IMR-90 (cell line): ENCODE measurements at regions not wholly inside any gene's neighbourhood (a gene's known extent, or its start where the extent isn't known, plus 50 kb on each side); places are given as distances from the start of the nearest gene placed in this dataset.

ENCODE experiments used
- ATAC-seq: fragments of 200-7000 bp; cut with Tn5 transposase; 2 replicates; pipeline ENCODE4 v1.9.1; 2020; ENCODE audit warnings: low read depth, mild to moderate bottlenecking, moderate library complexity
- BruUV-seq: library from RNA; stranded (reverse); fragments of 400-500 nt; replicated peaks from 2 replicates; lab custom pipeline; 2021; lab: Mats Ljungman, UMichigan
- CTCF ChIA-PET: fragments of 300-600 bp; formaldehyde crosslinking; extraction: SDS; loops from one replicate; lab custom pipeline; 2021; ENCODE audit warnings: antibody characterized with exemption; lab: Yijun Ruan, JAX
- POLR2A ChIA-PET: fragments of 300-600 bp; sonication (Branson Sonifier 250); formaldehyde crosslinking; loops from one replicate; lab custom pipeline; 2022; ENCODE audit warnings: antibody characterized with exemption; ENCODE audit not compliant: unreplicated experiment; lab: Charles Lee
- DNase-seq: peaks from one replicate; pipeline ENCODE4 v3.0.0; 2013
- H2AFZ ChIP-seq: replicated peaks from 2 replicates; pipeline ENCODE3; 2013; ENCODE audit warnings: low read length, mild to moderate bottlenecking; ENCODE audit not compliant: poor library complexity
- H2AK5ac ChIP-seq: 2 replicates; pipeline ENCODE4 v1.6.1; 2013; ENCODE audit warnings: low read depth, low read length, inconsistent platforms
- H2AK9ac ChIP-seq: replicated peaks from 2 replicates; pipeline ENCODE3; 2013; ENCODE audit warnings: mild to moderate bottlenecking, low read depth, low read length, moderate library complexity; ENCODE audit not compliant: poor library complexity
- H2BK120ac ChIP-seq: 2 replicates; pipeline ENCODE4 v1.6.1; 2013; ENCODE audit warnings: low read depth, low read length, inconsistent platforms
- H2BK15ac ChIP-seq: 3 replicates; pipeline ENCODE4 v1.6.1; 2013; ENCODE audit warnings: low read depth, low read length, inconsistent platforms
- H2BK20ac ChIP-seq: 2 replicates; pipeline ENCODE4 v1.6.1; 2013; ENCODE audit warnings: low read depth, mild to moderate bottlenecking, inconsistent platforms, low read length, moderate library complexity
- H2BK5ac ChIP-seq: 2 replicates; pipeline ENCODE4 v1.6.1; 2013; ENCODE audit warnings: mild to moderate bottlenecking, low read depth, low read length, inconsistent platforms; ENCODE audit not compliant: poor library complexity, severe bottlenecking
- H3K14ac ChIP-seq: replicated peaks from 2 replicates; pipeline ENCODE4 v1.6.1; 2013; ENCODE audit warnings: low read depth, low read length, inconsistent platforms
- H3K18ac ChIP-seq: 2 replicates; pipeline ENCODE4 v1.6.1; 2013; ENCODE audit warnings: low read depth, low read length, control low read depth
- H3K23ac ChIP-seq: 2 replicates; pipeline ENCODE4 v1.6.1; 2013; ENCODE audit warnings: low read depth, low read length, inconsistent platforms
- H3K27ac ChIP-seq: 2 replicates; pipeline ENCODE4 v1.5.1; 2013; ENCODE audit warnings: mild to moderate bottlenecking, control low read depth, low read length; ENCODE audit not compliant: insufficient read depth
- H3K27me3 ChIP-seq: 2 replicates; pipeline ENCODE4 v1.6.1; 2013; ENCODE audit warnings: low read length; ENCODE audit not compliant: control insufficient read depth, insufficient read depth
- H3K36me3 ChIP-seq: 2 replicates; pipeline ENCODE4 v1.6.1; 2013; ENCODE audit warnings: low read length, mixed read lengths; ENCODE audit not compliant: control insufficient read depth, insufficient read depth
- H3K4ac ChIP-seq: 2 replicates; pipeline ENCODE4 v1.6.1; 2013; ENCODE audit warnings: low read depth, low read length, inconsistent platforms
- H3K4me1 ChIP-seq: 2 replicates; pipeline ENCODE4 v1.6.1; 2013; ENCODE audit warnings: low read length, mixed read lengths; ENCODE audit not compliant: control insufficient read depth, insufficient read depth
- H3K4me2 ChIP-seq: 2 replicates; pipeline ENCODE4 v1.6.1; 2013; ENCODE audit warnings: low read depth, mild to moderate bottlenecking, control low read depth, low read length, moderate library complexity
- H3K4me3 ChIP-seq: 2 replicates; pipeline ENCODE4 v1.5.1; 2013; ENCODE audit warnings: low read depth, mild to moderate bottlenecking, control low read depth, low read length, moderate library complexity; ENCODE audit not compliant: insufficient read depth
- H3K56ac ChIP-seq: 2 replicates; pipeline ENCODE4 v1.6.1; 2013; ENCODE audit warnings: low read length, inconsistent platforms; ENCODE audit not compliant: insufficient read depth; ENCODE audit errors: extremely low read depth
- H3K79me1 ChIP-seq, 2 experiments: 2 replicates each; pipeline ENCODE4 v1.6.1; 2013; ENCODE audit warnings: low read length in 2 of 2, inconsistent platforms in 1 of 2, low read depth in 1 of 2
- H3K9ac ChIP-seq: 2 replicates; pipeline ENCODE4 v1.6.1; 2013; ENCODE audit warnings: low read depth, low read length, control low read depth
- H3K9me1 ChIP-seq: 2 replicates; pipeline ENCODE4 v1.6.1; 2013; ENCODE audit warnings: low read length, inconsistent platforms; ENCODE audit not compliant: insufficient read depth
- H3K9me3 ChIP-seq: 2 replicates; pipeline ENCODE4 v1.6.1; 2013; ENCODE audit warnings: low read length; ENCODE audit not compliant: control insufficient read depth, insufficient read depth
- H4K20me1 ChIP-seq: 2 replicates; pipeline ENCODE4 v1.6.1; 2013; ENCODE audit warnings: low read length, inconsistent platforms; ENCODE audit not compliant: insufficient read depth
- H4K5ac ChIP-seq: 2 replicates; pipeline ENCODE4 v1.6.1; 2013; ENCODE audit warnings: mild to moderate bottlenecking, low read depth, low read length, control low read depth
- H4K8ac ChIP-seq, 2 experiments: 2 replicates each; pipeline ENCODE4 v1.6.1; 2013; ENCODE audit warnings: low read depth in 2 of 2, low read length in 2 of 2, control low read depth in 1 of 2, inconsistent platforms in 1 of 2
- H4K91ac ChIP-seq: 2 replicates; pipeline ENCODE4 v1.6.1; 2013; ENCODE audit warnings: low read depth, low read length, inconsistent platforms; ENCODE audit not compliant: insufficient read depth
- BHLHE40 ChIP-seq: fragments of 150-350 bp; IDR thresholded peaks from 2 replicates; pipeline ENCODE4 v1.6.1; 2016; ENCODE audit warnings: mild to moderate bottlenecking, low read depth, low read length
- CHD1 ChIP-seq: IDR thresholded peaks from 2 replicates; pipeline ENCODE4 v1.6.1; 2012; ENCODE audit warnings: low read depth, low read length, improper control_type of control experiment
- MAFK ChIP-seq: IDR thresholded peaks from 2 replicates; pipeline ENCODE4 v1.6.1; 2012; ENCODE audit warnings: low read depth, low read length, improper control_type of control experiment
- NFE2L2 ChIP-seq: fragments of 150-350 bp; IDR thresholded peaks from 2 replicates; pipeline ENCODE4 v1.6.1; 2016; ENCODE audit warnings: low read depth, mild to moderate bottlenecking, low read length
- POLR2A ChIP-seq: IDR thresholded peaks from 2 replicates; pipeline ENCODE4 v1.6.1; 2012; ENCODE audit warnings: mild to moderate bottlenecking, low read depth, low read length
- RCOR1 ChIP-seq: IDR thresholded peaks from 2 replicates; pipeline ENCODE4 v1.6.1; 2012; ENCODE audit warnings: mild to moderate bottlenecking, low read length, improper control_type of control experiment; ENCODE audit not compliant: insufficient replicate concordance
- RFX5 ChIP-seq: IDR thresholded peaks from 2 replicates; pipeline ENCODE4 v1.8.0; 2012; ENCODE audit warnings: low read depth, mild to moderate bottlenecking, low read length, moderate library complexity
- WGBS, 2 experiments: methylation state at CpG; one replicate each; pipeline versions ENCODE4 v1.1.5 to v1.1.7; 2013; ENCODE audit warnings: missing lambda C conversion rate in 2 of 2; ENCODE audit not compliant: insufficient read length in 1 of 2; ENCODE audit errors: extremely low coverage in 2 of 2; 5-methylcytosine and 5-hydroxymethylcytosine counted together
- dilution Hi-C: fragments of 300-500 bp; cut with HindIII; formaldehyde crosslinking; loops from one replicate; pipeline ENCODE4 v1.14.3; 2018; ENCODE audit warnings: low sequenced_read_pairs; ENCODE audit not compliant: unreplicated experiment
- in situ Hi-C: fragments of 300-500 bp; cut with MboI; formaldehyde crosslinking; loops from 3 replicates; pipeline ENCODE4 v1.14.3; 2019; ENCODE audit warnings: low sequenced_read_pairs, inconsistent platforms, mixed read lengths
- intact Hi-C: fragments of 100-400 bp; cut with micrococcal nuclease; formaldehyde crosslinking; loops from 2 replicates; pipeline ENCODE4 v1.10.0; 2022
- TF ChIP-seq, protein P1 (sequence below): fragments of 150-350 bp; IDR thresholded peaks from 2 replicates; pipeline ENCODE4 v1.6.1; 2016; ENCODE audit warnings: low read depth, mild to moderate bottlenecking, low read length, moderate library complexity, borderline replicate concordance

DNA sequence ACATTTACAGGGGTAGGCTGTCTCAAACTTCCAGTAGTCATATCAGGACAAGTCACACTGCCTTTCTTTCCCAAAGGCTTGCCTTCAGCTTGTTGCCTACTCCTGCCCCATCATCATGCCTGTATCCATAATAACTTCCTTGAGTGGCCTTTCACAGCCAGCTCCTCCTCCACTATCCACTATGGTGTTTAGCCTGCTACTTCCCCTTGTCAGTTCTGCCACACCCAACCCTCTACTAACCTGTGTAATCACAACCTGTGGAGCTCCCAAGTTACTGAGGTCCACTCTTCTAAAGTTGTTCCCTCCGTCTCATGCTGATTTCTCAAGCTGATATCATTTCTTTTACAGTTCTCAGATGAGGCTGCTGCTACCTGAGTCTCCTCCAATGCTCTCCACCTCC is 159.9 kb downstream of the BMP4 start:
- intact Hi-C loops (no loop called here), dilution Hi-C loops (no loop called here), in situ Hi-C loops (no loop called here)
- no peaks in the 10 kb centered on the region; the same call in 1 of the 2 replicates for H3K27me3 ChIP-seq
- H3K9me1 ChIP-seq = no peaks in the 10 kb centered on the region
- H2AFZ ChIP-seq = no peak overlapping the region
- H3K4me2 ChIP-seq = no peak overlapping the region
- H3K79me1 ChIP-seq = no peaks in the 10 kb centered on the region
- no peak overlapping the region for H2BK20ac ChIP-seq
- no peak overlapping the region for H3K56ac ChIP-seq
- no peak overlapping the region for H3K4ac ChIP-seq
- no peak overlapping the region for H4K91ac ChIP-seq
- peaks cover 6% of the 10 kb centered on the region; the same call in 1 of the 2 replicates for H3K4me1 ChIP-seq
- no TSS peak for BruUV-seq
- no peak overlapping the region for H4K5ac ChIP-seq
- POLR2A ChIA-PET = no interaction called here
- H4K20me1 ChIP-seq = no peaks in the 10 kb centered on the region
- no peak overlapping the region for H2AK9ac ChIP-seq
- H3K9ac ChIP-seq = no peak overlapping the region
- no peak overlapping the region for H3K14ac ChIP-seq
- 78% methylated on average over 1 of the region's 1 CpG; no CpG with 5 or more reads in 1 of the 2 experiments for WGBS, 2 experiments
- DNase-seq (no peak), ATAC-seq (no peak)
- no peak overlapping the region for H2BK5ac ChIP-seq
- H4K8ac ChIP-seq = no peak overlapping the region
- TF ChIP-seq CHD1 (no peak), BHLHE40 (no peak), MAFK (no peak), POLR2A (no peak), RCOR1 (no peak), RFX5 (no peak), NFE2L2 (no peak)
- TF ChIP-seq, protein P1, sequence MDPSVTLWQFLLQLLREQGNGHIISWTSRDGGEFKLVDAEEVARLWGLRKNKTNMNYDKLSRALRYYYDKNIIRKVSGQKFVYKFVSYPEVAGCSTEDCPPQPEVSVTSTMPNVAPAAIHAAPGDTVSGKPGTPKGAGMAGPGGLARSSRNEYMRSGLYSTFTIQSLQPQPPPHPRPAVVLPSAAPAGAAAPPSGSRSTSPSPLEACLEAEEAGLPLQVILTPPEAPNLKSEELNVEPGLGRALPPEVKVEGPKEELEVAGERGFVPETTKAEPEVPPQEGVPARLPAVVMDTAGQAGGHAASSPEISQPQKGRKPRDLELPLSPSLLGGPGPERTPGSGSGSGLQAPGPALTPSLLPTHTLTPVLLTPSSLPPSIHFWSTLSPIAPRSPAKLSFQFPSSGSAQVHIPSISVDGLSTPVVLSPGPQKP = no peak
- no peak overlapping the region for H3K27ac ChIP-seq
- no peak overlapping the region for H2BK120ac ChIP-seq
- no peak overlapping the region for H2AK5ac ChIP-seq
- H3K36me3 ChIP-seq = no peaks in the 10 kb centered on the region
- H2BK15ac ChIP-seq = no peak overlapping the region
- H3K4me3 ChIP-seq = no peak overlapping the region
- CTCF ChIA-PET = interaction anchor here (0.7 kb wide), 1 partner anchor 118 kb away, joined by 5 read pairs; no protein-coding TSS in a partner anchor
- no peaks in the 10 kb centered on the region for H3K9me3 ChIP-seq
- no peak overlapping the region for H3K18ac ChIP-seq
- no peak overlapping the region for H3K23ac ChIP-seq
